DMS53 (cell line): ENCODE measurements at regions not wholly inside any gene's neighbourhood (a gene's known extent, or its start where the extent isn't known, plus 50 kb on each side); places are given as distances from the start of the nearest gene placed in this dataset.
"Not testable (repeated sequence)": the region's sequence is repeated elsewhere in the genome, so short reads cannot be mapped to it uniquely, and the experiment has no call there.

Experiments used
- DNase-seq: peaks from one replicate; lab custom pipeline; 2025; lab: John Stamatoyannopoulos, UW

GRCh38 chr21:35204125-35204524 is 155.0 kb upstream of the RUNX1 start:
- no peak for DNase-seq

- DNase-seq, result no peak
Measured at GRCh38 chr21:35203093-35203977, 154.2 kb upstream of the RUNX1 start.

GRCh38 chr21:35202431-35202830 is 153.3 kb upstream of the RUNX1 start:
- DNase-seq, result no peak

- no peak for DNase-seq
Measured at GRCh38 chr21:35201799-35202198, 152.7 kb upstream of the RUNX1 start.

GRCh38 chr21:35201288-35201687 is 152.2 kb upstream of the RUNX1 start:
- DNase-seq, result no peak

GRCh38 chr21:35199733-35200015 is 150.6 kb upstream of the RUNX1 start:
- DNase-seq, result no peak

- no peak for DNase-seq
Measured at GRCh38 chr21:35198982-35199732, 150.1 kb upstream of the RUNX1 start.

- no peak for DNase-seq
Measured at GRCh38 chr21:35198565-35198964, 149.5 kb upstream of the RUNX1 start.

- DNase-seq, result peak; percentile 4
Measured at GRCh38 chr21:35197992-35198431, 148.9 kb upstream of the RUNX1 start.

- DNase-seq, result no peak
Measured at GRCh38 chr21:35197191-35197590, 148.1 kb upstream of the RUNX1 start.

- DNase-seq, result no peak
Measured at GRCh38 chr21:35196128-35196527, 147.0 kb upstream of the RUNX1 start.

- DNase-seq, result no peak
Measured at GRCh38 chr21:35195232-35195631, 146.1 kb upstream of the RUNX1 start.

GRCh38 chr21:35191754-35192153 is 142.7 kb upstream of the RUNX1 start:
- no peak for DNase-seq

GRCh38 chr21:35191128-35191527 is 142.0 kb upstream of the RUNX1 start:
- no peak for DNase-seq

GRCh38 chr21:35190201-35190701 is 141.1 kb upstream of the RUNX1 start:
- peak; percentile 43 for DNase-seq

- DNase-seq, result no peak
Measured at GRCh38 chr21:35189077-35189863, 140.2 kb upstream of the RUNX1 start.

GRCh38 chr21:35183389-35183788 is 134.3 kb upstream of the RUNX1 start:
- DNase-seq, result not testable (repeated sequence)

- DNase-seq, result peak; percentile 59
Measured at GRCh38 chr21:35179990-35180540, 131.0 kb upstream of the RUNX1 start.

GRCh38 chr21:35178827-35179226 is 129.7 kb upstream of the RUNX1 start:
- no peak for DNase-seq

- DNase-seq, result no peak
Measured at GRCh38 chr21:35178098-35178497, 129.0 kb upstream of the RUNX1 start.

GRCh38 chr21:35172231-35172630 is 123.1 kb upstream of the RUNX1 start:
- DNase-seq, result no peak

- DNase-seq, result no peak
Measured at GRCh38 chr21:35171385-35171784, 122.3 kb upstream of the RUNX1 start.
